Dermis blood vessel endothelial cell (primary cell): ENCODE measurements at regions not wholly inside any gene's neighbourhood (a gene's known extent, or its start where the extent isn't known, plus 50 kb on each side); places are given as distances from the start of the nearest gene placed in this dataset.
"Not testable (repeated sequence)": the region's sequence is repeated elsewhere in the genome, so short reads cannot be mapped to it uniquely, and the experiment has no call there.

Experiments
- DNase-seq: peaks from one replicate; pipeline ENCODE4 v3.0.0; 2010

- DNase-seq: no peak
Observed at GRCh38 chr13:59373341-59373740, 790.4 kb downstream of the DIAPH3 start.

GRCh38 chr13:59374691-59375090 is 789.0 kb downstream of the DIAPH3 start:
- no peak for DNase-seq

- peak; percentile 5 for DNase-seq
Observed at GRCh38 chr13:59384154-59384553, 779.6 kb downstream of the DIAPH3 start.

- DNase-seq: peak; percentile 85
Observed at GRCh38 chr13:59391696-59392095, 772.0 kb downstream of the DIAPH3 start.

DNA sequence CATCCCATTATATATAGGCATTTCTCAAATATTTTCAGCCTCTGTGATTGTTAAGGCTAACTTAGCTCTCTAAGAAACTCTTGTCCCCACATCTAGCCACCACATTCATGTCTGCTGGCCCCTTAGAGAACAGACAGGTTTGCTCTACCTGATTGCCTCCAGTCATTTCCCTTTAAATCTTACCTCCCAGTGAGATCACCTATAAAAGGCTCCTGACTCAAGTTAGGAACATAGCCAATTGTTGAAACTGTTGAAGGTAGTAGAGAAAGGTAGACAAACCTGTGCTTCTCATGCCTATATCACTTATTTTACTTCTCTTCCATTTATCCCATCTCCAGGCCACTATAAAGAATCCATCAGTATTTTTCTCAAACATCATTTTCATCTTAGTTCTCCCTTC is 771.4 kb downstream of the DIAPH3 start:
- no peak for DNase-seq

DNA sequence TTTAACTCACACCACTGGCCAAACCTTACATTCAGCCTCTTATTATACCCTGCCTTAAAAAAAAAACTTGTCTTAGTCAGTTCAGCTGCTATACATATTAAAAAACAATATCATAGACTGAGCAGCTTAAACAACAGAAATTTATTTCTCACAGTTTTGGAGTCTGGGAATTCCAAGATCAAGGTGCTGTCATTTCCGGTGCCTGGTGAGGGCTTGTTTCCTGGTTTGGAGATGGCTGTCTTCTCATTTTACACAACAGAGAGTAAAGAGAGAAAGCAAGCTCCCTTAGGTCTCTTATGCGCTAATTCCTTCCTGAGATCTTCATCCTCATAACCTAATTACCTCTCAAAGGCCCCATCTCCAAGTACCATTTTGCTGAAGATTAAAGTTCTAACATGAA is 769.2 kb downstream of the DIAPH3 start:
- DNase-seq: peak; percentile 67

GRCh38 chr13:59398127-59398526 is 765.6 kb downstream of the DIAPH3 start:
- peak; percentile 33 for DNase-seq

DNA sequence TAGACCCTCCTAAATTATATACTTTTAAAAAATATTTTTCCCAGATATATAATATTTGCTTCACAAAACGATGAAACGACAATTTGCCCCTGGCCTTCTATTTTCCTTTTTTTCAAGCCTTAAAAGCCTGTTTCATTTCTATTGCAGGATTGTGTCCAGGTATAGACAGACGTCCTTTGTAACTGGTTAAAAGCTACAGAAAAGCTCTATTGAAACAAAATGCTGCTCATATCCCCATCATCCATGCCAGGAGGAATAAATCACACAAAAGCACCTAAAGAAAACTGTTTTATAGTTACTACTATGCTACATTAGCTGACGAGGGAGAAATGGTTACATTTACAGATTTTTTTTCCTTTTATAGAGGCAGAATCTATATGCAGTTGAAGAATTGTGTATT is 765.1 kb downstream of the DIAPH3 start:
- no peak for DNase-seq

GRCh38 chr13:59399513-59399912 is 764.2 kb downstream of the DIAPH3 start:
- DNase-seq: no peak

GRCh38 chr13:59404331-59404730 is 759.4 kb downstream of the DIAPH3 start:
- no peak for DNase-seq

GRCh38 chr13:59407251-59407650 is 756.5 kb downstream of the DIAPH3 start:
- not testable (repeated sequence) for DNase-seq

DNA sequence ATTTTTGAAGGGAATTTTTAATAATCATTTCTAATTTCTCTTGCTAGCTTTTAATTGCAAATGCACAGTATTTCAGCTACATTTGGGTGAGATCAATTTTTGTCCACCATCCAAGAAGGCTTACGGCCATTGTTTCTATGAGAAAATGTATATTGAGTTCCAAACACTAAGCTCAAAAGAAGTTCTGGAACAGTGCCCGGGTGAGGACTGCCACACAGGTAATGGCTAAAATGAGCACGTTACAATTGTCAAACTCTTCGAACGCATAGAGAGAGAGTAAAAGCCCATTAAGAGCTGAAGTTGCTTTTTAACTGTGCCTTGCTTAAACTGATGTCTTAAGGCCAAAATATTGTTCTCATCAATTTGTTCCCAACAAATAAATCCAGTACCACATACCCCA is 755.0 kb downstream of the DIAPH3 start:
- DNase-seq: no peak

DNA sequence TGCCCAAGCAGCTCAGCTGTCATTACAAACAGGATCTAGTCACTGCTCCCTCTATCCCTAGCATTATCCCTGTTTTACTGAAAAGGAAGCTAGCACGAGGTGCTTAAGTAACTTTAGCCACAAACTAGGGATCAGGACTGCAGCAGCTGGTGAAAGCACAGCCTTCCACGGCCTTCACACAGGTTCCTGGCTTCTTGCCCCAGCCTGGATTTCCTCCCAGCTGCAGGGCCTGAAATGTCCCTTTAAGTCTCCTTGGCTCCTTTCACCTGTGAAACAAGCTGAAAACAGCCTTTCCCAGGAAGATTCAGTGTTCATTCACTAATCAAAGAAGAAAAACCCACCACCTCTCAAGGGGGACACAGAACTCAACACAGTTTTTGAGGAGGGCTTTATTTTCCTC is 754.5 kb downstream of the DIAPH3 start:
- DNase-seq: peak; percentile 39

- DNase-seq: no peak
Observed at GRCh38 chr13:59409634-59410200, 754.0 kb downstream of the DIAPH3 start.

DNA sequence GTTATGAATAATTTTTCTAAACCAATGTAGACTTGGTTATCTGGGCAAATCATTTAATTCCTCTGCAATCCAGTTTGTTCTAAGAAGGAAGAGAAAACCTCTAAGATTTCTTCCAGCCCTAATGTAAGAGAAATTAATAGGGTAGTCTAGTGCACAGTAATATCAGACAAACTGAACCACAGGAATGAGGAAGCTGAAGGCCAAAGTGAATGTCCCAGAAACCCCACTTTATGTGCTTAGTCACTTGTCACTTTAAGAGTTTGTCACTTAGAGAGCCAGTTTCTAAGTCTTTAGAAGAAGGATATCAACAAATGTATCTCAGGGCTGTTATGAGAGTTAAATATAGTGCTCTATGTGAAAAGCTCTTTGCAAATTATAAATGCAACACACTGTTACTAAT is 750.6 kb downstream of the DIAPH3 start:
- DNase-seq: no peak

GRCh38 chr13:59414006-59414405 is 749.7 kb downstream of the DIAPH3 start:
- no peak for DNase-seq

DNA sequence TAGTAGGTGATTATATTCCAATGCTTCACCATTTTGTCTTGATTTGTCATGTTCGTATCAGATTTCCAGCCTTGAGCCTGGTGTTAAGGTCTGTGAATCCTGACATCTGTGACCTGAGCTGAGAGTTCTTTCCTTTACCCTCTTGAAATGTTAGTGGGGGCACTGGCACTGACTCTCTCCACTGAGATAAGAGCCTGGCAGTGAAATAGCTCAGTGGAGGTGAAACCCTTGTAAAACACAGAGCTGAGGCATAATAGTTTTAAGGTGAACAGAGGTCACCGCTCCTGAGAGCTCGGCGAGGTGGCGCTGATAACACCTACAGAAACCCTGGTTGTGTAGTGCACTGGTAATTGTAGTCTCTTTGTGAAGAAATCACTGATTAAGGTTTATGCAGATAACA is 748.2 kb downstream of the DIAPH3 start:
- DNase-seq: no peak

DNA sequence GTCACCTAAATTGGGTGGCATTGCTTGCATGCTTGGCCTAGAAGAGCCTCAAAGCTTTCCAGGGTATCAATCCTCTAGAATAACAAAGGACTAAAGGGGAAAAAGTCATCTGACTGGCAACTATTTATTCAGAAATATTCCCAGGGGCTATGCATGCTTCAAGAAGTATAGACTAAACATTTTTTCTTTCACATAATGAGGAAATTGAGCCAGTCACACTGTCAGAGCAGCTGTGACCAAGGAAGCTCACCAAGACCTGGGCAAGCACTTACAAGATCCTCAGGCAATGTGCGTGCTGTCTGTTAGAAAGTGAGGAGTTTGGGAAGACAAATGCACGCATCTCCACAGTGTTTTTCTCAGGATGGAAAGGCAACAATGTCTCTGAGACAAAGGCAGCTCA is 747.2 kb downstream of the DIAPH3 start:
- no peak for DNase-seq

GRCh38 chr13:59422646-59423045 is 741.1 kb downstream of the DIAPH3 start:
- DNase-seq: no peak

GRCh38 chr13:59423708-59424340 is 739.9 kb downstream of the DIAPH3 start:
- DNase-seq: no peak

DNA sequence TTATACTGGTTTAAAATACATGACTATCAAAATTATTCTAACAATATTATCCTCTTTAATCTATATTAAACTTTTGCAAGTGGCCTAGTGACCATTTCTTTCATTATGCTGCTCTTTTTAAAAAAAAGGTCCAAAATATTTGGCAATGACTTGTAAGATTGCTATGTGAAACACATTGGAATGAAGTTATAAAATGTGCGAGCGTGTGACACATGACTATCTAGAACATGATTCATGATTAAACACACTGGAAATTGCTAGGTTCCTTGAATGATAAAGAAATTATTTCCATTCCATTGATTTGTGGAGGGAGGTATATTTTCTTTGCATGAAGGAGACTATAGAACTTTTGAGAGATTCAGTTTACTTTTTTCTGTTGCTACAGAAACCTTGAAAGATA is 739.1 kb downstream of the DIAPH3 start:
- no peak for DNase-seq

- DNase-seq: no peak
Observed at GRCh38 chr13:59425211-59425741, 738.5 kb downstream of the DIAPH3 start.

DNA sequence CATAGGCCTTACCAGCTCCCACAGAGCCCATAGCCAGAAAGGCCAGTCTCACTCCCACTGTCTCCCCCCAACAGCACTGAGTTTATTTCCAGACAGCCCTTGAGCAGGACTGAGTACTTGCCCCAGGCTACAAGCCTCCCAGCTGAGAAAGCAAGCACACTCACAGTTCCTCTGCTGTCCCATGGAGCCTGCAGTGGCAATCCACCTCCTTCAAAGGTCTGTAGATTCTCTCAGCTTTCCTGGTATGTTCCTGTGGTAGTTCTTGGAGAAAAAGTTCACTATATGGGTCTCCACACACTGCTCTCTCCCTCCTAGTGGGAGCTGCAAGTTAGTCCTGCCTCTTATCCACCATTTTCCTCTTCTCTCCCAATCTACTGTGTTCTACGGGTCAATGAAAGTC is 728.7 kb downstream of the DIAPH3 start:
- no peak for DNase-seq

DNA sequence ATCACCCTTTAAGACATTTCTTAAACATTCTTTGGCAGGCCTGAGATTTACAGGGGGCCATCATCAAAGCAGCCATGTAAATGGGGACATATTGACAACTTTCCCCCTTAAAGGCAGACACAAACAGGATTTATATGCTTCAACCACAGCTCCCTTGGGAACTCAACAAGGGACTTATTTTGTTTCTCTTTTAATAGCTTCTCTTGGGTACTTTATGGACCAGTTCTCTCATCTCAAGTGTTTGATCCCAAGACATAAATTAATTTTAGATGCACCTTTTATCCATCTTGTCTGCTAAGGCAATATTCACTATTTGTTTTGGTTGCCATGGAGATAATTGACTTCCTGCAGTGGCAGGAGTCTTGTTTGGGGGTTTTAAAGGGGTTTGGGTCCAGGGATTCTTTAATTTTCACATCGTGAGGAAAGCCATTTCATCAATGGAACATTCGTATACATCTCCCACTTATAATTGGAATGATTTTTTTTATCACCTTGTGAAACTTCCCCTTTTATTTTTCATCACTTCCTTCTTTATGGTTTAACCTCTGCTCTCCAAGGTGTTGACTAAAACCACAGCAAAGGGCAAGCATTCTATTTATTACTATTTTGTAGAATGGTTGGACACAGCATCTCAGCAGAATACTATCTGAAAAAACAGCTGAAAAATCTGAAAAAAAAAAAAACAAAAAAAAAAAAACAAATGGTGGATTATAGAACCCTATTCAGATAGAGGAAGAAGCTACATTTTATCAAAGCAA is 726.0 kb downstream of the DIAPH3 start:
- DNase-seq: peak; percentile 15
